GM10266 (cell line): ENCODE measurements at regions not wholly inside any gene's neighbourhood (a gene's known extent, or its start where the extent isn't known, plus 50 kb on each side); places are given as distances from the start of the nearest gene placed in this dataset.

Source experiments
- DNase-seq: peaks from one replicate; pipeline ENCODE4 v3.0.0; 2012; ENCODE audit errors: extremely low spot score
- TF ChIP-seq, protein P1 (sequence below): IDR thresholded peaks from 2 replicates; pipeline ENCODE4 v1.5.1; 2012; ENCODE audit warnings: mild to moderate bottlenecking, low read depth; ENCODE audit not compliant: control insufficient read depth, insufficient read depth; ENCODE audit errors: missing control alignments

DNA sequence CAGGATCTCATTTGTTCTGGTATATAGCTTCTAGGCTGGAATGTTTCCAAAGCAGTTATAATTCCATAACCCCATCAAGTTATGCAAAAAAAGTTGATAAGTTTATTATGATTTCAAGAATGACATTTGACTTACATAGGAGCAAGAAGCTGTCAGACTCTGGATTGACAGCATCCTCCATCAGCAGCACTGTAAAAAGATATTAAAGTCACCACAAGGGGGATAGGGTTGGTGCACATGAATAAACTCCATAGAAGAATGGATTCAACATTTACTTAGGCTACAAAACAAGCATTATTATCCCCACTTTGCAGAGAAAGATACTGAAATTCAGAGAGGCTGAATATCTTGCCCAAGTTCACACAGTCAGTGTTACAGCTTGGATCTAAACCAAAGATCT, 208.9 kb upstream of the SLC30A5 start:
- DNase-seq: no peak
- TF ChIP-seq, protein P1, sequence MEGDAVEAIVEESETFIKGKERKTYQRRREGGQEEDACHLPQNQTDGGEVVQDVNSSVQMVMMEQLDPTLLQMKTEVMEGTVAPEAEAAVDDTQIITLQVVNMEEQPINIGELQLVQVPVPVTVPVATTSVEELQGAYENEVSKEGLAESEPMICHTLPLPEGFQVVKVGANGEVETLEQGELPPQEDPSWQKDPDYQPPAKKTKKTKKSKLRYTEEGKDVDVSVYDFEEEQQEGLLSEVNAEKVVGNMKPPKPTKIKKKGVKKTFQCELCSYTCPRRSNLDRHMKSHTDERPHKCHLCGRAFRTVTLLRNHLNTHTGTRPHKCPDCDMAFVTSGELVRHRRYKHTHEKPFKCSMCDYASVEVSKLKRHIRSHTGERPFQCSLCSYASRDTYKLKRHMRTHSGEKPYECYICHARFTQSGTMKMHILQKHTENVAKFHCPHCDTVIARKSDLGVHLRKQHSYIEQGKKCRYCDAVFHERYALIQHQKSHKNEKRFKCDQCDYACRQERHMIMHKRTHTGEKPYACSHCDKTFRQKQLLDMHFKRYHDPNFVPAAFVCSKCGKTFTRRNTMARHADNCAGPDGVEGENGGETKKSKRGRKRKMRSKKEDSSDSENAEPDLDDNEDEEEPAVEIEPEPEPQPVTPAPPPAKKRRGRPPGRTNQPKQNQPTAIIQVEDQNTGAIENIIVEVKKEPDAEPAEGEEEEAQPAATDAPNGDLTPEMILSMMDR: peak; percentile 20

DNA sequence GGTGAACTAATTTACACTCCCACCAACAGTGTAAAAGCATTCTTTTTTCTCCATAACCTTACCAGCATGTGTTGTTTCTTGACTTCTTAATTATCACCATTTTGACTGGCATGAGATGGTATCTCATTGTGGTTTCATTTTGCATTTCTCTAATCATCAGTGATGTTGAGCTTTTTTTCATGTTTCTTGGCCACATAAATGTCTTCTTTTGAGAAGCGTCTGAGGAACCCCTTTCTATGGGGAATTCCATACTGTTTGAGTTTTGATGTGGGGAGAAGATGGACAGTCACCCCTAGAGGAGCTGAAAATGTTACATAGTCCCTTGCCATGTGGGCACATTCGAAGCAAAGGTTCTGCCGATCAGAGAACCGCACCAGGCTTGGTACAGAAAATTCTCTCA, 207.0 kb upstream of the SLC30A5 start:
- TF ChIP-seq, protein P1: no peak
- no peak for DNase-seq

DNA sequence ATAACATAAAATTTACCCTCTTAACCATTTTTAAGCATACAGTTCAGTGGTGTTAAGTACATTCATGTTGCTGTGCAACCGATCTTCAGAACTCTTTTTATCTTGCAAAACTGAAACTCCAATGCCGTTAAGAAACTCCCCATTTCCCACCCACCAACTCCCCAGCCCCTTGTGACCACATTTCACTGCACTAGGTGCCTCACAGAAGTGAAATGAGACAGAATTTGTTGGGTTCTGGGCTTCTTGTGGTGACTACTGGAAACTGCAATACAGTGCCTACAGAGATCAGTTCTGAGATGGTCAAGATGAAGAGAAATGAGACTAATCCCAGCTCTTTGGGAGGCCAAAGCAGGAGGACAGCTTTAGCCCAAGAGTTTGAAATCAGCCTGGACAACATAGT, 202.1 kb upstream of the SLC30A5 start:
- TF ChIP-seq, protein P1: no peak
- peak; percentile 44 for DNase-seq

DNA sequence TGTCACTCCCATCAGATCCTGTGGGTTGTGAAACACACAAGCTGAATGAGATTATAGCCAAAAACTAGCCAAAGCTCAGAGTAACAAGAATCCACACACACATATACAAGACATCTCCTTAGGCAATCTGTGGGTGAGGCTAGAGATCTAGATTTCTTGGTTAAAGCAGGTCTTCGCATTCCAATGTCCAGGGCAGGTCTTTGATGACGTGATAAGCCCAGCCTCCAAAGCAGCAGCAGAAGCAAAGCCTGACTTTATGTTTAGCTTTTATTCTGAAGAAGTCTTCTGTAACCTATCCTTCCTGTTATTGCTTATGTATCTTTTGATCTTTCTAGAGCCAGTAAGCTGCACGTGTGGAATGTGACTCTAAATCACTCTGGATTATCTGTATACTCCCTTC, 199.1 kb upstream of the SLC30A5 start:
- TF ChIP-seq, protein P1: no peak
- no peak for DNase-seq

DNA sequence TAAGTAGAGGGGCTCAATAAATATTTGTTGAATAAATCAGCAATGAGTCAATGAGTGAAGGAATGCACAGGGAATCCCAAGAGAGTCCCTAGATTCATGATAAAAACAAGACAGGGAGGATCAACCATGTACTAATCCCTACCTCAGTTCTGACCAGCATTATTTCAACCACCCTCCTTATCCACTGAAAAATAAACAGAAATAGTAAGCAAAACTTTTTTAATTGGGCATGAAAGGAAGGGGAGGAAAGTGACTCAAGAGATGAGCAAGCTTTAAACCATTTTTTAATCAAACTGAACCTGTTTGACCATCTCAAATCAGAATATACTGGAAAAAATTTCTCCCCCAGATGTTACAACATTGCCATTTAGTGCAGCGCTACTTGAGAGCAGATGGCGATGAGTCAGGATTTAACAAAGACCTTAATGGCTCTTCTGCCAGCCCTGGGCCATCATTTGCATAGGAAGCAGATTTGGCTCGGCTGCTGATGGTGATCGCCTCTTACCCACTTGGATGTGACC, 194.8 kb upstream of the SLC30A5 start:
- no peak for DNase-seq
- TF ChIP-seq, protein P1: no peak

DNA sequence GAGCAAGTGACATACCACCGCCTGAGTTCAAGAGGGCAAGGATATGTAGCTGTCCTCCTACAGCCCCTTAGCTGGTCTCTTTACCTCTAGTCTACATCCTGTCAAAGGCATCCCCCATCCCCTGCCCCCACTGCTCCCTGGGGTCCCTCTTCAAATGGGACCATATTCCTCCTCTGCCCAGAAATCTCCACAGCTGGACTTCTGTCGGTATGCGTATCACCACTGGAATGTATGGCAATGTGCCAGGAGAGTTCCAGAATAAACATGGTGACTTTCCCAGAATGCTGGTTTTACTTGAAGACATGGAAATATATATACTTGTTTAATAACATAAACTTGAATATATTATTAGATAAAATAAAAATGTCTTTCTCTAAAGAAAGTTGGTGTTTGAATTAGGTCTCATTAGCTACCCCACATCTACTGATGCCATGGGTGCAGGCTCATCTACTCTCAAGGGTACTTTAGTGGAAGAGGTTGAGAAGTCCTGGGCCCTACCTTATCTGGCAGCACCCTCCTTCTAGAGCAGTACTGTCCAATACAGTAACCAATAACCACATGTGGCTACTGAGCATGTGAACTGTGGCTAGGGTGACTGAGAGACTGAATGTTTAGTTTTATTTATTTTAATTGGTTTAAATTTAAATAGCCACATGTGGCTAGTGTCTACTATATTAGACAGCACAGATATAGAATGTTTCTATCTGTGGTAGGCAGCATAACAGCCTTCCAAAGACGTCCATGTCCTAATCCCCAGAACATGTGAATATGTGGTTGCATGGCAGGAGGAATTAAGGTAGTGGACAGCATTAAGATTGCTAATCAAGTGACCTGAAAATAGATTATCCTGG, 181.7 kb upstream of the SLC30A5 start:
- TF ChIP-seq, protein P1: no peak
- no peak for DNase-seq

DNA sequence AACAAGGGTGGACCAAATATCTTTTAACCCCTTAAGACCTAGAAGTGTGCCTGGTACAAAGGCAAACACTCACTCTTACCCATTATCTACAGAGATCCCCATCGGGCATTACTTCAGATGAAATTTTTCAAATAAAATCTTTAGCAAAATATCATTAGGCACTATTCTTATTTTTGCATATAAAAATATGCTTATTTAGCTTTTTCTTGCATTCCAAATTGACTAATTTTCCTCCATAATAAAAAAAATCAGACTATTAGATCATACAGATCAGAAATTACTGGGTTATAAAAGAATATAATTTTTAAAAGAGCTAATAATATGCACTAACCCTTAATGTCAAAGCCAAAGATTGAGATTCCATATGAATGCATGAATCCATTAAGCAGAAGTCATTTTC, 178.7 kb upstream of the SLC30A5 start:
- TF ChIP-seq, protein P1: no peak
- no peak for DNase-seq
